ENCODE measurements at regions not wholly inside any gene's neighbourhood (a gene's known extent, or its start where the extent isn't known, plus 50 kb on each side); places are given as distances from the start of the nearest gene placed in this dataset.

DNA sequence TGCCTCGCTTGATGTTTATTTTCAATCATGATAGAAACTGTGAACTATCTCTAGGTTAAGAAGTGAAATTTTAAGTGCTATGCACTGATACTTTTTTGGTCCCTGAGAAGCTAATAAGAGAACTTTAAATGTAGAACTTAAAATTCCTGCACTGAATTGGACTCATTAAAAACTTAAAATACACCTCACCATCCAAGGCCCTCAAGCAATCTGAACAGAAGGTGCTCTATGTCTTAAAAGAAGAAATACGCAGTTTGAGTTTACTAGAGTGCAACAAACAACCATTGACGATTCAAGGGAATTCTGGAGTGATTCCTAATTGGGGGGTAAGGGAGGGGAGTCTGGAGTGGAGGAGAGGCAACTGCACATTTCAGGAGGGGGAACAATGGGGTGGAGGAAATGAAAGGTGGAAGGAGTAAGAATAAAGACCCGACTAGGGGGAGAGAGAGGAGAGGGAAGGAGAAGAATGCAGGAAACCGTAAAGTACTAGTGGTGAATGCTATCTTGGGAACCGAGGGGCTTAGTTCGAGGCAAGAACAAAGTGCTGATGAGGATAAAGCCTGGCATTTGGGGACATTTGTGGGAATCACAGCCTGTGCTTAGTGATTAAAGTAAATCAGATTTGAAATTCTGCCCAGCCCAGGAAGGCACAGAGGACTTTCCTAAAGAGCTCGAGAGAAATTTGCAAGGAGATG, 389.7 kb downstream of the AACS start:
- no peaks in the 10 kb centered on the region for H3K79me2 ChIP-seq (ENCODE audit: control insufficient read depth in 1 of 2, insufficient read depth in 2 of 2, low read length in 2 of 2)
- H3K79me1 ChIP-seq (ENCODE audit: low read depth, low read length), result no peaks in the 10 kb centered on the region; the same call in 1 of the 2 replicates
- DNase-seq (ENCODE audit: low read depth in 1 of 2, low spot score in 2 of 2), result no peak
- H4K5ac ChIP-seq (ENCODE audit: insufficient read length, low read depth, low read length), result no peak overlapping the region
- no peak overlapping the region for H3K18ac ChIP-seq (ENCODE audit: extremely low read depth, low read length)
- H2BK120ac ChIP-seq (replicated peaks; ENCODE audit: low read depth, low read length), result no peak overlapping the region
- H3K36me3 ChIP-seq (ENCODE audit: control insufficient read depth in 2 of 4, insufficient read depth in 4 of 4, low read length in 3 of 4), result no peaks in the 10 kb centered on the region
- ChIA-PET CTCF (ENCODE audit: partially characterized antibody) (interaction anchor here (0.6 to 1.5 kb wide), 3 partner anchors 15 to 68 kb away, joined by 3 to 6 read pairs (median 3); no protein-coding TSS in a partner anchor), POLR2A (ENCODE audit: partially characterized antibody) (no interaction called here)
- no peak overlapping the region for H3K14ac ChIP-seq (ENCODE audit: insufficient read length)
- TF ChIP-seq SAP30 (IDR thresholded peaks at IDR 0.05; ENCODE audit: insufficient read depth, insufficient replicate concordance, low read length) (no peak), KDM5A (IDR thresholded peaks at IDR 0.05; ENCODE audit: low read length) (no peak), HDAC2 (IDR thresholded peaks at IDR 0.05; ENCODE audit: borderline replicate concordance in 1 of 2, low read depth in 2 of 2, low read length in 2 of 2) (no peak), GABPA (IDR thresholded peaks at IDR 0.05; ENCODE audit: borderline replicate concordance, insufficient read depth, low read length) (no peak), TAF1 (IDR thresholded peaks at IDR 0.05; ENCODE audit: low read depth, low read length) (no peak)
- TF ChIP-seq, protein P1, sequence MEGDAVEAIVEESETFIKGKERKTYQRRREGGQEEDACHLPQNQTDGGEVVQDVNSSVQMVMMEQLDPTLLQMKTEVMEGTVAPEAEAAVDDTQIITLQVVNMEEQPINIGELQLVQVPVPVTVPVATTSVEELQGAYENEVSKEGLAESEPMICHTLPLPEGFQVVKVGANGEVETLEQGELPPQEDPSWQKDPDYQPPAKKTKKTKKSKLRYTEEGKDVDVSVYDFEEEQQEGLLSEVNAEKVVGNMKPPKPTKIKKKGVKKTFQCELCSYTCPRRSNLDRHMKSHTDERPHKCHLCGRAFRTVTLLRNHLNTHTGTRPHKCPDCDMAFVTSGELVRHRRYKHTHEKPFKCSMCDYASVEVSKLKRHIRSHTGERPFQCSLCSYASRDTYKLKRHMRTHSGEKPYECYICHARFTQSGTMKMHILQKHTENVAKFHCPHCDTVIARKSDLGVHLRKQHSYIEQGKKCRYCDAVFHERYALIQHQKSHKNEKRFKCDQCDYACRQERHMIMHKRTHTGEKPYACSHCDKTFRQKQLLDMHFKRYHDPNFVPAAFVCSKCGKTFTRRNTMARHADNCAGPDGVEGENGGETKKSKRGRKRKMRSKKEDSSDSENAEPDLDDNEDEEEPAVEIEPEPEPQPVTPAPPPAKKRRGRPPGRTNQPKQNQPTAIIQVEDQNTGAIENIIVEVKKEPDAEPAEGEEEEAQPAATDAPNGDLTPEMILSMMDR (IDR thresholded peaks at IDR 0.05; ENCODE audit: control extremely low read depth in 1 of 3, insufficient read depth in 1 of 3, low read depth in 1 of 3, low read length in 3 of 3), result no peak
- no peak overlapping the region for H3K56ac ChIP-seq (replicated peaks; ENCODE audit: insufficient read length, low read depth, low read length)
- H2BK5ac ChIP-seq (ENCODE audit: low read depth, low read length), result no peak overlapping the region
- no peak overlapping the region for H2AK5ac ChIP-seq (ENCODE audit: low read depth, low read length)
- H4K8ac ChIP-seq (ENCODE audit: extremely low read depth, insufficient read depth, low read length), result no peak overlapping the region
- WGBS, 2 experiments (ENCODE audit: extremely low coverage in 1 of 2, insufficient coverage in 1 of 2, insufficient read length in 1 of 2, insufficient replicate concordance in 2 of 2, low coverage in 1 of 2, low lambda C conversion rate in 2 of 2, missing lambda C conversion rate in 1 of 2), result 80% methylated on average over 8 of the region's 8 CpGs; no CpG with 5 or more reads in 1 of the 2 experiments
- no peaks in the 10 kb centered on the region for H3K23me2 ChIP-seq (ENCODE audit: low read depth, low read length)
- H2BK15ac ChIP-seq (ENCODE audit: low read length), result no peak overlapping the region
- no peak overlapping the region for H4K91ac ChIP-seq (replicated peaks; ENCODE audit: insufficient read length, low read length)
- H3K27ac ChIP-seq (ENCODE audit: low read depth, low read length), result no peak overlapping the region
- no peak overlapping the region for H3K4me3 ChIP-seq (ENCODE audit: extremely low read depth in 1 of 4, insufficient read depth in 2 of 4, low read depth in 3 of 4, low read length in 4 of 4)
- H3K9ac ChIP-seq (replicated peaks in 1 of 4; ENCODE audit: extremely low read depth in 1 of 4, low read depth in 3 of 4, low read length in 3 of 4), result no peak overlapping the region
- H2BK12ac ChIP-seq (ENCODE audit: low read depth, low read length), result no peak overlapping the region
- no peak overlapping the region for H2BK20ac ChIP-seq (ENCODE audit: low read length)
- no peaks in the 10 kb centered on the region for H4K20me1 ChIP-seq (replicated peaks in 1 of 2; ENCODE audit: control insufficient read depth in 1 of 2, insufficient read depth in 2 of 2, low read length in 2 of 2)
- H3K4ac ChIP-seq (replicated peaks; ENCODE audit: insufficient read length, low read depth, low read length), result no peak overlapping the region
- H3K9me3 ChIP-seq (ENCODE audit: insufficient read depth in 2 of 2, low read depth in 1 of 2, low read length in 1 of 2), result no peaks in the 10 kb centered on the region
- H3K4me2 ChIP-seq (ENCODE audit: insufficient read depth in 1 of 2, low read depth in 2 of 2, low read length in 2 of 2), result no peak overlapping the region
- no peak for FAIRE-seq
- peaks cover 0 to 3% (median 1%) of the 10 kb centered on the region in 4 experiments; a peak in 3 of 7 replicates for H3K4me1 ChIP-seq (replicated peaks in 1 of 4; ENCODE audit: control insufficient read depth in 3 of 4, insufficient read depth in 4 of 4, low read length in 3 of 4)
- no peak overlapping the region for H3K23ac ChIP-seq (ENCODE audit: insufficient read length)
- no peak overlapping the region for H2AFZ ChIP-seq (ENCODE audit: low read length)
- no peaks in the 10 kb centered on the region for H3K27me3 ChIP-seq (replicated peaks in 1 of 4; ENCODE audit: control insufficient read depth in 3 of 4, extremely low read depth in 1 of 4, insufficient read depth in 3 of 4, low read length in 3 of 4)
